GM18861 (cell line): ENCODE measurements at regions not wholly inside any gene's neighbourhood (a gene's known extent, or its start where the extent isn't known, plus 50 kb on each side); places are given as distances from the start of the nearest gene placed in this dataset.

Source experiments
- ATAC-seq: cut with Tn5 transposase; IDR thresholded peaks from one replicate; pipeline ENCODE4 v1.9.1; 2021; ENCODE audit not compliant: unreplicated experiment

GRCh38 chr4:153034681-153035080 is 98.6 kb downstream of the FHDC1 start:
- ATAC-seq = no peak

GRCh38 chr4:153036931-153037482 is 100.9 kb downstream of the FHDC1 start:
- ATAC-seq = no peak

- no peak for ATAC-seq
Observed at GRCh38 chr4:153038623-153039311, 102.6 kb downstream of the FHDC1 start.

GRCh38 chr4:153039542-153040185 is 103.5 kb downstream of the FHDC1 start:
- no peak for ATAC-seq

- no peak for ATAC-seq
Observed at GRCh38 chr4:153040677-153041076, 104.6 kb downstream of the FHDC1 start.

GRCh38 chr4:153044036-153044435 is 107.9 kb downstream of the FHDC1 start:
- no peak for ATAC-seq

GRCh38 chr4:153045111-153045982 is 109.2 kb downstream of the FHDC1 start:
- peak; percentile 60 for ATAC-seq

GRCh38 chr4:153058671-153059060 is 122.5 kb downstream of the FHDC1 start:
- ATAC-seq = no peak

- no peak for ATAC-seq
Observed at GRCh38 chr4:153060196-153060595, 124.1 kb downstream of the FHDC1 start.

- no peak for ATAC-seq
Observed at GRCh38 chr4:153061971-153062370, 125.8 kb downstream of the FHDC1 start.

GRCh38 chr4:153062652-153063168 is 126.6 kb downstream of the FHDC1 start:
- ATAC-seq = no peak

GRCh38 chr4:153063490-153063889 is 127.4 kb downstream of the FHDC1 start:
- ATAC-seq = no peak

GRCh38 chr4:153064571-153064970 is 128.4 kb downstream of the FHDC1 start:
- ATAC-seq = no peak

- ATAC-seq = no peak
Observed at GRCh38 chr4:153065276-153065675, 129.2 kb downstream of the FHDC1 start.

- ATAC-seq = no peak
Observed at GRCh38 chr4:153067376-153067775, 131.3 kb downstream of the FHDC1 start.

- no peak for ATAC-seq
Observed at GRCh38 chr4:153068751-153069150, 132.6 kb downstream of the FHDC1 start.

- ATAC-seq = no peak
Observed at GRCh38 chr4:153071958-153072598, 132.2 kb upstream of the TRIM2 start.

- ATAC-seq = no peak
Observed at GRCh38 chr4:153072661-153073060, 131.6 kb upstream of the TRIM2 start.

- no peak for ATAC-seq
Observed at GRCh38 chr4:153074486-153074885, 129.8 kb upstream of the TRIM2 start.

GRCh38 chr4:153074936-153075630 is 129.2 kb upstream of the TRIM2 start:
- ATAC-seq = no peak
